ENCODE measurements at regions not wholly inside any gene's neighbourhood (a gene's known extent, or its start where the extent isn't known, plus 50 kb on each side); places are given as distances from the start of the nearest gene placed in this dataset.
A peak's percentile ranks its signal among the peaks of the same experiment; 100 is the strongest.

DNA sequence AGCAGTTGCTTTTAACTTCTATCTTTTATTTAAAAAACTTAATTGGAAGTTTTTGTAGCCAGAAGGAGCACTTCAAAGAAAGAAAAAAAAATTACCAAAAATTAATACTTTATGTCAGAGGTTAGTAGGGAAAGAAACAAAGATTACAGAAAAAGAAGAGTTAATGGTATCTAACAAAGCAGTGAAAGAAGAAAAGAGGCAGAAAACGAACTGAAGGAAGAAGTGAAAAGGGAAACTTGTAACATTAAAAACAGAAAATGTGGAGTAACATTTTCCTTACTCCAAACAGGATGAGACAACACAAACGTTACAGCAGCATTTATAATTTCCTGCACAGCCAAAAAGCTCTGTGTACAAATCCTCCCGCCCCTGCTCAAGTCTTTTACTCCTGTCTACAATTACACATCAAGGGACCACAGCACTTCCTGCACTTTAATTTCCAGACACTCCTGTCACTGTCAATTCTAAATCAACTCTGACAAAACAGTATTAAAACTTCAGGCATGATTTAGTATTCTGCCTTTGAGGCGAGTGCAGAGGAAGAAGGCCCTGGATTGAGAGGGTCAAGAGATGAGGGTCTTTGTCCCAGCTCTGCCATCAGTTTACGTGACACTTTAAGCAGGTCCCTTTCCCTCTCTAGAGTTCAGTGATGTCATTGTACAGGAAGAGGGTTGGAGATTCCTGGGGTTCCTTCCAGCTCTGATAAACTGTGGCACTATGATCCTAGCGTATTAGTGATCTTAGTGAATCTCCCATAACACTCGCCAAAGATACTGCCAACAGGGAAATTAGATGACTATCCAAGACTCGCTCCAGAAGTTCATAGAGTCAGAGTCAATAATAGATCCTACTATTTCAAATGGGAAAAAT lies 53.2 kb upstream of the LSM14A start:
- TF ChIP-seq, protein P1, sequence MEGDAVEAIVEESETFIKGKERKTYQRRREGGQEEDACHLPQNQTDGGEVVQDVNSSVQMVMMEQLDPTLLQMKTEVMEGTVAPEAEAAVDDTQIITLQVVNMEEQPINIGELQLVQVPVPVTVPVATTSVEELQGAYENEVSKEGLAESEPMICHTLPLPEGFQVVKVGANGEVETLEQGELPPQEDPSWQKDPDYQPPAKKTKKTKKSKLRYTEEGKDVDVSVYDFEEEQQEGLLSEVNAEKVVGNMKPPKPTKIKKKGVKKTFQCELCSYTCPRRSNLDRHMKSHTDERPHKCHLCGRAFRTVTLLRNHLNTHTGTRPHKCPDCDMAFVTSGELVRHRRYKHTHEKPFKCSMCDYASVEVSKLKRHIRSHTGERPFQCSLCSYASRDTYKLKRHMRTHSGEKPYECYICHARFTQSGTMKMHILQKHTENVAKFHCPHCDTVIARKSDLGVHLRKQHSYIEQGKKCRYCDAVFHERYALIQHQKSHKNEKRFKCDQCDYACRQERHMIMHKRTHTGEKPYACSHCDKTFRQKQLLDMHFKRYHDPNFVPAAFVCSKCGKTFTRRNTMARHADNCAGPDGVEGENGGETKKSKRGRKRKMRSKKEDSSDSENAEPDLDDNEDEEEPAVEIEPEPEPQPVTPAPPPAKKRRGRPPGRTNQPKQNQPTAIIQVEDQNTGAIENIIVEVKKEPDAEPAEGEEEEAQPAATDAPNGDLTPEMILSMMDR (IDR thresholded peaks at IDR 0.05; ENCODE audit: control extremely low read depth, extremely low read depth, low read depth, missing control alignments): no peak
- ChIA-PET POLR2A (no interaction called here), CTCF (interaction anchor here (0.8 to 4.8 kb wide), 5 partner anchors 8 to 217 kb away, joined by 3 to 34 read pairs (median 7); no protein-coding TSS in a partner anchor)

DNA sequence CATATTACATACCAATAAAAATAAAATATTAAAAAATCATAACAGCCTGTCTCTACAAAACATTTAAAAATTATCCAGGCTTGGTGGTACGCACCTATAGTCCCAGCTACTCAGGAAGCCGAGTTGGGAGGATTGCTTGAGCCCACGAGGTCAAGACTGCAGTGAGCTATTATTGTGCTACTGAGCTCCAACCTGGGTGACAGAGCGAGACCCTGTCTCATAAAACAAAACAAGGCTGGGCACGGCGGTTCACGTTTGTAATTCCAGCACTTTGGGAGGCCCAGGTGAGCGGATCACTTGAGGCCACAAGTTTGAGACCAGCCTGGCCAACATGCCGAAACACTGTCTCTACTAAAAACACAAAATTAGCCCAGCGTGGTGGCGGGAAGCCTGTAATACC lies 52.2 kb upstream of the LSM14A start:
- TF ChIP-seq, protein P1 (IDR thresholded peaks at IDR 0.05; ENCODE audit: control extremely low read depth, extremely low read depth, low read depth, missing control alignments): no peak
- ChIA-PET CTCF (interaction anchor here (0.8 to 4.8 kb wide), 5 partner anchors 9 to 216 kb away, joined by 3 to 34 read pairs (median 7); no protein-coding TSS in a partner anchor), POLR2A (no interaction called here)
- no peak for DNase-seq (ENCODE audit: extremely low spot score)

More for the DNA sequence above, 53.2 kb upstream of the LSM14A start:
- no peak for DNase-seq (ENCODE audit: extremely low spot score)

DNA sequence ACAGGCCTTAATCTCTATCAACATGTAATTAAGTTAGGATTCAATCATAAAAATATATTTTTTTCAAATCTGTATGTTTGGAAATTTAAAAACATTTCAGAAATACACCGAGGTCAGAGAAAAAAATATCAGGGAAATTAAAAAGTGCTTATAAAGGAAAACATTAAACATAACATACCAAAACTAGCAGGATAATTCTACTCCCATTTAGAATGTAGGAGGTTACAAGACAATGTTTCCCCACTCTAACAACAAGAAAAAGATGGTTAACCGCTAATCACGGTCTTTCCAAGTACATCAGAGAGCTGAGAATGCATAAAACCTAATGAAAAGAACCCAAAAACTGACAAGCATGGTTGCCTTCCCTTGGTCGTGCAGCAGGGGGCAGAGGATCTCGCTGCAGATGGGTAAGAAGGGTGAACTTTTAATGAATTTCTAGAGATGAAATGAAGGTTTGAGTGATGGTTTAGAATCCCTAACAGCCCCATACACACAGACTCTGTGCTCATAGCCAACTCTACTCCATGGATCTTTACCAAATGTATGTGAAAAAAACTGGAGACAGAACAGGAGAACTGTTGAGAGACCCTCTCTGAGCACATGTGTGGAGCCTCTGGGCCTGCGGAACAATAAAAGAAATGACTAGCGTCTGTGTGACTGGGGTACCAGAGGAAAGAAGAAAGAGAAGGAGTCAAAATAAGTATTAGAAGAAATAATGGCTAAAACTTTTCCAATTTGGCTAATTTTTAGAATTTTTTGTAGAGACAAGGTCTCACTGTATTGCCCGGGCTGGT lies 51.3 kb upstream of the LSM14A start:
- POLR2A ChIA-PET: no interaction called here
- TF ChIP-seq, protein P1 (IDR thresholded peaks at IDR 0.05; ENCODE audit: control extremely low read depth, extremely low read depth, low read depth, missing control alignments): peak; percentile 62
- CTCF ChIA-PET: interaction anchor here (0.9 to 4.8 kb wide), 3 partner anchors 8 to 64 kb away, joined by 3 to 34 read pairs (median 7); no protein-coding TSS in a partner anchor
- DNase-seq (ENCODE audit: extremely low spot score): peak; percentile 64

Measured in GM10248 (cell line).